Sciatic nerve (tissue), 2 donors: ENCODE measurements at regions not wholly inside any gene's neighbourhood (a gene's known extent, or its start where the extent isn't known, plus 50 kb on each side); places are given as distances from the start of the nearest gene placed in this dataset.

Experiments
- ATAC-seq: fragments of 200-7000 bp; cut with Tn5 transposase; one replicate; pipeline ENCODE4 v1.9.1; 2020; ENCODE audit warnings: mild to moderate bottlenecking, moderate library complexity
- DNase-seq: peaks from one replicate; pipeline ENCODE4 v3.0.0-alpha.2; 2020; ENCODE audit warnings: low spot score
- intact Hi-C: fragments of 100-400 bp; cut with DNase I; formaldehyde crosslinking; loops from one replicate; pipeline ENCODE4 v1.14.2; 2022
- donor health status: DM: no; HTN: no; CAD: no.
- donor health status: DM: no; HTN: no; CAD: no.

DNA sequence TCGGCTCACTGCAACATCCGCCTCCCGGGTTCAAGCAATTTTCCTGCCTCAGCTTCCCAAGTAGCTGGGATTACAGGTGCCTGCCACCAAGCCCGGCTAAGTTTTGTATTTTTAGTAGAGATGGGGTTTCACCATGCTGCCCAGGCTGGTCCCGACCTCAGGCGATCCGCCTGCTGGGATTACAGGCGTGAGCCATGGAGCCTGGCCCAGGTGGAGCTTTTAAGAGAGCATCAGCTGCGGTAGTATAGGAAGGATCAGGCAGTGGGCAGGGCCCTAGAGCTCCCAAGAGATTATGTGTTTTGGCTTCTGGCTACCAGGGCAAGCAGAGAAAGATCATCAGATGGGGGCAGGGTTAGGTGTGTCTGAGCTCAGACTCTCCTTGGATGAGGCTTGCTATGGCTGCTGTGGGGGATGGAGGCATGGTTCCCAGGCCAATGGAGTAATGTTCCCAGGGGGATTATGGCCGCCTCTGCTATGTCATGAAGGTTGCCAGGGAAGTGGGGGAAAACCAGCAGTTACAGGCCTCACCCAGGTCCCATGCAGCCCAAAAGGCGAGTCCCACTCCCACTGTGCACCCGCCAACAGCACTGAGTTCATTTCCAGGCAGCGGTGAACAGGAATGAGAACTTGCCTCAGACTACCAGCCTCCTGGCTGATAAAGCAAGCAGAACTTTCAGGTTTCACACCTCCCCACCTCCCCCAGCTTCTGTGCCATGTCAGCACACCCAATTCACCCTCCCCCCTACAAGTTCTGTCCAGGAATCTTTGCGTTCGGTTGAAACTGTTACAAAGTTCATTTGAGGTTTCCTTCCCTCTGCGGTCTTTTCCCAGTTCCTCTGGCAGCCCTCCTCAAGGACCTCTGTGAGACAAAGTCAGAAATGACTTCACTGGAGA, 507.6 kb downstream of the SPATA31D1 start:
- intact Hi-C loops: no loop called here
- ATAC-seq: no peak
- no peak for DNase-seq

DNA sequence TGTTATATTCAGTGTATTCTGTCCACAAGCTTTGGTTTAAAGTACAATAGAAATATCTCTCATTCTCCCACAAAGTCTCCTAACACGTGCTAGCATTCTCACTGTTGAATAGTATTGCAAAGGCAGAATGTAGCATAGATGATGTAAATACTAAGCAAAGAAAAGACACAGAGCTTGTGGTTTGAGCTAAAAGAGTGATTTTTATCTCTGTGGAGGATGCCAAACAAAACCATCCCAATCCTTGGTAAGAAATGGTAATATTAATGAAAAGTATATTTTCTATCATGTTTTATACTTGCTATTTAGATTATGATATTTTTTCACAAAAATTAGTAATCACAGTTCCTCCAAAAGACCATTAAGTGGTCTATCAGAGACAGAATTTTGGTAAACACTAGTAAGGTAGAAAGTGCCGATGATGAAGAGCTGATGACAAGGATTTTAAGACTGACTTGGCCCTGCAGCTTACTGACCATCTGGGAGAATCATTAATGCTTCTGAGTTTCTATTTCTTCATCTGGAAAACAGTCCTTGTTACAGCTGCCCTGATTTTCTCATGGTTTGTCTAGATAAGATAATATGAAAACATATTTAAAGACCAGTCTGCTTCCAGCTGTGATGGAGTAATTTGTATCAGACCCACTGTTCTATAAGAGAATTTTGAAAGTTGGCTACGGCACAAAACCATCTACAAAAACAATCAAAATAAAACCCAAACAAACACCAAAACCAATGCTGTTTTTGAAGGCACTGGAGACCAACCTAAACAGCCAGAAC, 510.2 kb downstream of the SPATA31D1 start:
- ATAC-seq: no peak
- intact Hi-C loops: no loop called here
- DNase-seq: no peak

DNA sequence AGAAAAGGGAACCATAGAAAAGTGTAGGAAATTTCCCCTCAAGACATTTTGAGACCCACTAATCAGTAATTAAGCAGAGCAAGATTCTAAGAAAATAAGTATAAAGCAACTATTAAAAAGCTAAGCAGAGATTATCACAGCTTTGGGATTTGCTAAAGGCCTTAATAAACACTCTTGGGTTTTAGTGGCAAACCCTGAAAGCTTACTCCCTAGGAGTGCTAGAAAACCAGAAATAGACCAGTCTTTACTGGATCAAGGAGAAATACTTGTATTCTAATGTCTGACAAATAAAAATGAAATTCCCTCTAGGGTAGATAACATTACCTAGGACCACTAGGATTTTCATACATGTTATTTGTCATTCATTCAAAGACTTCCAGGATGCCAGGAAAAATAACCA, 510.8 kb downstream of the SPATA31D1 start:
- DNase-seq (no peak), ATAC-seq (no peak)
- intact Hi-C loops: no loop called here

DNA sequence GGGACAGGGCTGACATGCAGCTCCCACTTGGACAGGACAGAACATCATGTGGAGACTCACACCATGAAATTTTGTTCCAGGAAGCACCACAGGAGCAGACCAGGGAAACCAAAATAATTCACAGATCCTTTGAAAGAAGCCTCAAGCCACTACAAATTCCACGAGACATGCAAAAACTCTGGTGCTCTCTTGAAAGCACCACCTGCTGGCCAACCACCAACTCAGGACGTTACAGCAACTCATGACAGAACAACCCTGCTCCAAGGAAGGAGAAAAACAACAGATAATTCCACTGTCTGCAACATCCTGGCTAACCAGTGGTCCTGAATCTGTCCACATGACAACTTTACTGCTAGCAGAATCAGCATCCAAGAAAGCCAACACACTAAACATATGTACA, 516.0 kb downstream of the SPATA31D1 start:
- ATAC-seq (no peak), DNase-seq (no peak)
- intact Hi-C loops: no loop called here

DNA sequence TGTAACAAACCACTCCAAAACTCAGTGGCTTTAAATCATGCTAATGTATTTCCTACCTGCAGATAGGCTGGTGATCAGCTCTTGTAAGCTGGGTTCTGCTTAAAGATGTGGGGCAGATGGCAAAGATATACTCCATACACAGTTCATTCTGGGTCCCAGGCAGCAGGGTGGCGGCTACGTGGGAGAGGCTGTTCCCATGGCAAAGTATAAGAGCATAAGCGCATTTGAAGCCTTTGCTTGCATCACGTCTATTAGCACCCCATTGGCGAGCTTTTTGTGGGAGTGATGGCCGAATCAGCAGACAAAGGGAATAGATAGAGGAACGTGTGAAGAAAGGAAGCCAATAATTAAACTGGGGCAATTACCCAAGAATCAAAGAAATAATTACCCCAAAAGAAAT, 523.1 kb downstream of the SPATA31D1 start:
- ATAC-seq (no peak), DNase-seq (no peak)
- intact Hi-C loops: no loop called here

DNA sequence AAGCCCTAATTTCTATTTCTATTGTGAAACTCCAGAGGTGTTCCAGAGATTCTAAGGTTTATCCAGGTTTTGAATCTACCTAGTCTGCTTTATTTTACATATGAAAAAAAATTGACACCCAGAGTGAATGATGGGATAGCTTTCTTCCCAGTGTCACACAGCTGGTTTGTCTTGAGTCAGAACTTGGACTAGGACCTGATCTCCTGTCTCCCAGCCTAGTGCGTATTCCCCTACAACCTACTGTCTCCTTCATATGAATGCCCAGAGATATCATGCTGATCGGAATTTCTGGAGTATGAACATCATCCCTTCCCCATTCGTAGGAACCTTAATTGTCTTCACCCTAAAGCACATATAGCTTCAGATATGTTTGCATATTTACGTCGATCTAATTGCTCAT, 524.2 kb downstream of the SPATA31D1 start:
- ATAC-seq (no peak), DNase-seq (no peak)
- intact Hi-C loops: no loop called here

DNA sequence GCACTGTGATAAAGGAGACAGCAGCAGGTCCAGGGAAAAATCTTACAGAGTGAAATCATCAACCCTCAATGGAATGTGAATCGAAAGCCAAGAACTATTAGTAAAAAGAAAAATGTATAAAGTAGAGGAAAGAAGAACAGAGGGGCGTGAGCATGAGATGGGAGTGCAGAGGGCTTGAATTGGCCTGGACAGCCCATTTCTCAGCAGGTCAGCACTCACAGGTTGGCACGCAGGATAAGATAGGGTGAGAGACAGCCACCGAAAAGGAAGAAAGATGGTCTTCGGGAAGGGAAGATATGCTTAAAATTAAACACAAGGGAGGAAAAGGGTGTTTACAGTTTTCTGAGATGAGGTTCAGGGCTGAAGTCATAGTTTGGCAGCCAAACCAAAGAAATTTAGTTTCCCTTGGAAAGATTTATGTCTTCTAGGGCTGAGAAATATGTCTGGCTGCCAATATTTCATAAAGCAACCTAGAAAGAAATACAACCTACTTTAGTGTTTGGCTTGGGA, 524.7 kb downstream of the SPATA31D1 start:
- DNase-seq (no peak), ATAC-seq (peak; percentile 55)
- intact Hi-C loops: no loop called here

DNA sequence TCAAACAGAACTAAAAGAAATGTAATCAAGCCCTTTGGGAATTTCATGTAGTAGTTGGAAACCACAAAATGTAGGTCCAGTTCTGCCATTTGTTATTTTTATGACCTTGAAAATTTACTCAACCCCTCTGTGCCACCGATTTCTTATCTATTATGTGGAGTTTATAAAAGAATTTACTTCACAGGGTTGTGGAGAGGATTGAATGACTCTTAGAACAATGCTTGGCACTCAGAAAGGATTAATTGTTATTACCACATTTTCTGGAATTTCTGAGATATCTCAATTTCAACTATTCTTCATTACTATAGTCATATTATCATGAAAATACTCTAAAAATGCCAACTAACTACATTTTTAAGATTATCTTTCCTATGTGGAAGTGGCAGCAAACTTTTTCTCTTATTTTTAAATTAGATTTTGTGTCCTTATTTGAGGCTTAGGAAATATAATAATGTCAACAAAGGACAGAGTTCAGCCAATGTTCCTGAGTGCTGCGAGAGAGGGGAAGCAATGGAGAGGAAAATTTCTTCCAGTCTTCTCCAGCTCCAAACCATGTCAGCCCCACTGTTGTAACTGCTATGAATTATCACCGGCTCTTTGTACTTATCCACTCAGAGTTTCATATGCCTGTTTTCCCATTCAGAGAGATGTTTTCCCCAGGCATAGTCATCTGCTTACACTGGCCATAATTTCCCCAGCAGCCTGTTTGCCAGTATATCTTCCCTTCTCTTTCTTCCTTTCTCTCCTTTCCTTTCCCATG, 525.6 kb downstream of the SPATA31D1 start:
- ATAC-seq (peak; percentile 66), DNase-seq (no peak)
- intact Hi-C loops: no loop called here

DNA sequence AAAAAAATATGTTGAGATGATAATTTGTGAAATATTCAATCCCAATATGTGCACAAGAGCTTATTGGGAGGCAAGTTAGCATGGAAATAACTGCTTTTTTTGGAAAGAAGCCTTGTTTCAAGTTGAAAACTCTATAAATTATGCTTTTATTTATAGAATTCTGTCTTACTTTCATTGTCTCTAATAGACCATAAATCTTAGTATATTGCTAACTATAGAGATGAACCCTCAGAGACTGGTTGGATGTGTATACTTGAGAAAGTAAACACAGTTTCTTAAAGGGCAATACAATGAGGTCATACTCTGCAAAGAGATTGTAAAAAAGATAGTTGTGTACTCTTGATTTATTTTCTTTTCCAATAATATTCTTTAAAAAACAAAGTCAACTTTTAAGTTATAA, 530.3 kb downstream of the SPATA31D1 start:
- ATAC-seq (no peak), DNase-seq (no peak)
- intact Hi-C loops: no loop called here

DNA sequence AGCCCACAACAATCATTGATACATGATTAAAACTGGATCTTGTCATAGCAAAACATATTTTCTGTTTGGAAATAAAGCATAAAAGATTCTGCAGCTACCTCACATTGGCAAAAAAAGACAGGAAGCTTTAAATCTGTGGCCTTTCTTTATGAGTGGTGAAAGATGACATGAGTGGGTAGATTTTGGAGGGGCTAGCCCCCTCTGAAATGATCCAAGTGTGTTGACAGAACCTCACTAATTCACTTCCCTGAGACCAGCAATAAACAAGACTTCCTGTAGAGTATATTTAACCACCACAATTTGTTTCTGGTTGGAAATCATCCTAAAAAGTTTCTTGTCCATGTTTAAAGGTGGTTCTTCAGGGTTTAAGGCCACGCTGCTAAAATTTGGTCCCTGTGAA, 530.8 kb downstream of the SPATA31D1 start:
- intact Hi-C loops: no loop called here
- ATAC-seq: no peak
- no peak for DNase-seq

DNA sequence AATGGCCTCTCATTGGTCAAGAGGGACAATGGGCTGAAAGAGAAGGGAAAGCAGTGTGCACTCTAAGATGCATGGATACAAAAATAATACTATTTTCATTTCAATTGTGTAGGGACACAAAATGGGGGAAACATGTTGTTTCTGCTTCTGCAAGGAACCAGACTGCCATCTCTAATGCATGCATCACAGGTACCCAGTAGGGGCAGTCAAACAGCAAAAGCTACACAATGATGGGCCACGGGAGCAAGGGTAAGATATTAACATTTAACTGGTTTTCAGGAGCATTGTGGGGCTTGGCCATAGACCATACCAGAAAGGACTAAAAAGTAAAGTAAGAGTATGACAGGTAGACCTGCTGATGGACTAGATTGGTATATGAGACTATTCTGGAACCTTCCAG, 535.8 kb downstream of the SPATA31D1 start:
- DNase-seq (no peak), ATAC-seq (no peak)
- intact Hi-C loops: no loop called here

DNA sequence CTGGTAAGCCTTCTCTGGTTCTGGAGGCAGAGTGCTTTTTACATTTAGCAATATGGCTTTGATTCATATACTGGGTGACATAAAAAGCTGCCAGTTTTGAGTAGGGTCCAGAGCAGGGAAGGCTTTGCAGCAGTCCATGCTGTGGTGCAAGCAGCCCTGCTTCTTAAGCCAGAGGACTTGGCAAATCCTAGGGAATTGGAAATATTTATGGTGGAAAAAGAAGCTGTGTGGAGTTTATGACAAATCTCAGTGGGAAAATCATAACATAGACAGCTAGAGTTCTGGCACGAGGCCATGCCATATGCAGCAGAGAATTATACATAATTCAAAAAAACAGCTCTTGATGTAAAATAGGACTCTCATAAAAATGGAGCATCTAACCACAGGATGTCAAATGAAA, 536.4 kb downstream of the RASEF start:
- intact Hi-C loops: no loop called here
- no peak for ATAC-seq

DNA sequence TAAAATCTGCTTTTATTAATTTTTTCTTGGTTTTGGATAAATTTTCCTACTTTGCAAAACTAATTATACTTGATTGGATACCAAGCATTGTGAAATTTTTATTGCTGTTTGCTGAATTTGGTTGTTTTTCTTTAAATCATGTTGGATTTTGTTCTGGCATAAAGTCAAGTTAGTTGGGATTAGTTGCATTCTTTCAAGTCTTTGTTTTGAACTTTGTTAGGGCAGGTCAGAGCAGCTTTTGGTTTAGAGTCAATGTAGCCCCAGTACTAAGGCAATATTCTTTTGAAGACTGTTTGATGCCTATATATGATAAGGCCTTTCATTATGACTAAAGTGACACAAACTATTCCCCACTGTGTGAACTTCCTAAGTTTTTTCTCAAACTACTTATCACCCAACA, 531.1 kb downstream of the RASEF start:
- ATAC-seq: no peak
- DNase-seq: no peak
- intact Hi-C loops: no loop called here

More for the DNA sequence above, 536.4 kb downstream of the RASEF start:
- no peak for DNase-seq

DNA sequence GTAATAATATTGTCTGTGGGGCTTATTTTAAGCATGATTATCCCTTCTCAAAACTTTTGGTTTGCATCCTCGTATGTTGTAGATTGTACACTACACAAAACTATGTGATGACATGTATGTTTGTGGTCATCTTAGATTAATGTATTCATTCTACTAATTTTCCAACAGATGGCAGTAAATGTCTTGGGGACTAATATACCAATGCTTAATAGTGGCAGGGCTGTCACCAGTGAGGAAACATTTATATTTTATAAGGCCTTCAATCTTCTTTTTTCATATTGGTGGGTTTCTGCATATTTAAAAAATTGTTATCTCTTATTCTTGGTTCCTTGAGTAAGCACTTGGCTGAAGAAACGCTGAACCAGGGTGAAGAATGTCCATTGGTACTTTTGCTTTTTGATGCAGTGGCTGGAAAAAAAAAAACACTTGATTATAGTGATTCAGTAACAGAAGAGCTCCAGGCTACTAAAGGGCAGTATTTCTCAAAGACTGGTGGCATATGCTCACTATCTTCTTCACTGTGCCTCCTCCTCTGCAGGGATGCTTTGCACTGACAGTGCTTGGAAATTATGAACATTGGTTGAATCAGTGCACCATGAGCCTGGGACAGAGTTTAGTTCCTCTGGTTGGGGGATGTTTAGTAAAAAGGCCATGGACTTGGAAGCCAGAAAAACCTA, 530.3 kb downstream of the RASEF start:
- DNase-seq (no peak), ATAC-seq (no peak)
- intact Hi-C loops: no loop called here

DNA sequence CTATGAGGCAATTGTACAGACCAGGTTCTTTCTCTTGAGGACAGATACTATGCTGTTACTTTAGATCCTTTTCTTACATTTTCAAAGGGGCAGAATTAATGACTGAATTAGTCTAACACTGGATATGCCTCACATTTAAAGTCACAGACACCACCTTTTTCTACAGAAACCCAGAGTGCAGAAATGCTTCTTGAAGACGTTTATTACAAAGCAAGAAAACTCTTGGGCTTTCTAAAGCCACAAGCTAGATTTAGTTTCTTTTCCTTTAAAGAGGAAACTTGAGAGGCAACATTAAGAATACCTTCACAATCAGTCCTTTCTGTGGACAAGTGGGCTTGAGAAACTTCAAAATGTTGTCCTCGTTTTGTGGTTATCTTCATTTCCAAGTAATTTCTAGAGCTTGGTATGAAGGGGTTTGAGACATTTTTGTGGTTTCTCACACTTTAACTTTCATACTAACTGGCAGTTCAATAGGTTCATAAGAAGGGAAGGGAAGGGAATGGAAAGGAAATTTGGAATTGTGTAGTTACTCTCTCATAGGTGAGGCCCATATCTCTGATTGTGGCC, 527.4 kb downstream of the RASEF start:
- intact Hi-C loops: no loop called here
- no peak for ATAC-seq

DNA sequence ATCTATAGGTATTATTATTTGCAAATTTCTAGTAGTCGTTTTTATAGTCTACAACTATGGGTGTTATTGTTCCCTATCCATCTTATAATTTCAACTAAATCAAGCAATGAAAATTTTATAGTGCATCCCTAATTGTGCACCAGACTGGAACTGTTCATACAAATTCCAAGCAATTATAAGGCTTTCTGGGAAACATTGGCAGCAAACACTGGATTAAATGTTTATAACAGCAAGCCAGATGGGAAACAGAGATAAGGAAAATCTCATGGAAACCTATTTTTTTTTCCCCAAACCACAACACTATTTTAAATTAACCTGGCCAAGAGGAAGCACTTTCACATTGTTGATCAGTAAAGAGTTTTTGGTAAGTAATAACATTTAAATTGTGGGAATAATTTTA, 524.3 kb downstream of the RASEF start:
- DNase-seq (no peak), ATAC-seq (no peak)
- intact Hi-C loops: no loop called here

More for the DNA sequence above, 527.4 kb downstream of the RASEF start:
- no peak for DNase-seq

DNA sequence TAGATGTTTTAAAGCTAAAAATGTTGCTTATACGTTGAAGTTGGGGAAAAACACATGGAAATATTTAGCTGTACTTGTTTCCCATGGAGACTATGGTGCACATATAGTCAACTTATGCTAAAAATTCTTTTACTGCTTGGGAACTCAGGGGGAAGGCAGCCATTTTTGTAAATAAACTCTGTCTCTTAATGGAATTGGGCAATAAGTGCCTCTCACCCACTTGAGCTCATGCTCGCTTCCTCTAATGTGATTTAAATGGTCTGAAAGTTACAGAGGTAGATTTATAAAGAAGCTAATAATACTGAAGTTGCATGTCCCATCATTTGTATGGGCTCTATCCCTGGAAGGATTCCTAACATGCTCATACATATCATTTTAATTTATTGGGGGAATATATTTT, 523.8 kb downstream of the RASEF start:
- intact Hi-C loops: no loop called here
- DNase-seq (no peak), ATAC-seq (no peak)

DNA sequence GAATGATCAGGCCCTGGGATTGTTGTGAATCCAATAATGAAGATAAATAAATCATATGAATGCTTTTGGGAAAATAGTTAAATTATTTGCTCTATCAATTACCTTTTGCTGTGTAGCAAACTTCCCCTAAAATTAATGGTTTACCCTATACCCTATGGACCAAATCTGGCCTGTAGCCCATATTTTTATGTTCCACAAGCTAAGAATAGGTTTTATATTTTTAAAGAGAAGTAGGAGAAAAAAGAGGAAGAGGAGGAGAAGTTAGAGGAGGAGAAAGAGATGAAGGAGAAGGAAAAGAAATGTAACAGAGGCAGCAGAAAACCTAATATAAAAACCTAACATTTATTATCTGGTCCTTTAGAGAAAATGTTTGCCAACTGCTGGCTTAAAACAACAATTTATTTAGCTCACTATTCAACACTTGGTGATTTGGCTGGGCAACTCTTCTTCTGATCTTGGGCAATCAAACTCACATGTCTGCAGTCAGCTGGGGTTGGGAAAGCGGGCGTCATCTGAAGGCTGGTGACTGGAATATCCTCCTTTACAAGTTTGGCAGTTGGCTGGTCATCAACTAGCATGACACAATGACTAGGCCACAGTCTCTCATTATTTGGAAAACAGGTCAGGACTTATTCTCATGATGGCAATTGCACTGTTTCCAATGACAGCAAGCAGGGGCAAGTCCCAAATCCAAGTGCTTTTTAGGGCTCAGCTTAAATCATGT, 522.9 kb downstream of the RASEF start:
- intact Hi-C loops: no loop called here
- ATAC-seq (no peak), DNase-seq (no peak)
